ENCODE measurements at regions not wholly inside any gene's neighbourhood (a gene's known extent, or its start where the extent isn't known, plus 50 kb on each side); places are given as distances from the start of the nearest gene placed in this dataset.

GRCh38 chr1:217373761-217374701, 256.9 kb downstream of the GPATCH2 start:
- Histone ChIP-seq H3K27ac (ENCODE audit: low read depth, low read length, poor library complexity, severe bottlenecking) (no peak overlapping the region), H2AFZ (ENCODE audit: low read length) (no peak overlapping the region)
- CTCF ChIA-PET (ENCODE audit: unreplicated experiment), result no interaction called here

GRCh38 chr1:217372049-217372970, 258.6 kb downstream of the GPATCH2 start:
- intact Hi-C loops (cut with micrococcal nuclease; ENCODE audit: unreplicated experiment), result no loop called here
- no peaks in the 10 kb centered on the region for H3K79me2 ChIP-seq (ENCODE audit: insufficient read depth, low read depth, low read length)
- H3K9me3 ChIP-seq (ENCODE audit: low read length), result no peaks in the 10 kb centered on the region
- no peak overlapping the region for H3K27ac ChIP-seq (ENCODE audit: low read depth, low read length, poor library complexity, severe bottlenecking)
- no peak overlapping the region for H3K4me3 ChIP-seq (ENCODE audit: low read depth, low read length, poor library complexity, severe bottlenecking)
- DNase-seq (ENCODE audit: low spot score), result no peak
- H3K9me2 ChIP-seq (ENCODE audit: insufficient read depth, low read length), result no peaks in the 10 kb centered on the region
- CTCF ChIA-PET (ENCODE audit: unreplicated experiment), result no interaction called here
- H2AFZ ChIP-seq (ENCODE audit: low read length), result no peak overlapping the region
- no peaks in the 10 kb centered on the region for H3K36me3 ChIP-seq (ENCODE audit: insufficient read depth, low read length)
- H3K4me2 ChIP-seq (ENCODE audit: low read length), result no peak overlapping the region
- no TSS peak for BruUV-seq (replicated peaks)
- no peaks in the 10 kb centered on the region for H3K4me1 ChIP-seq (ENCODE audit: insufficient read depth, low read length, poor library complexity, severe bottlenecking)
- POLR2A ChIA-PET, result interaction anchor here (1.2 kb wide), 1 partner anchor 16 kb away, joined by 4 read pairs; no protein-coding TSS in a partner anchor
- no peaks in the 10 kb centered on the region for H4K20me1 ChIP-seq (ENCODE audit: insufficient read depth, low read length)
- TF ChIP-seq, protein P1, sequence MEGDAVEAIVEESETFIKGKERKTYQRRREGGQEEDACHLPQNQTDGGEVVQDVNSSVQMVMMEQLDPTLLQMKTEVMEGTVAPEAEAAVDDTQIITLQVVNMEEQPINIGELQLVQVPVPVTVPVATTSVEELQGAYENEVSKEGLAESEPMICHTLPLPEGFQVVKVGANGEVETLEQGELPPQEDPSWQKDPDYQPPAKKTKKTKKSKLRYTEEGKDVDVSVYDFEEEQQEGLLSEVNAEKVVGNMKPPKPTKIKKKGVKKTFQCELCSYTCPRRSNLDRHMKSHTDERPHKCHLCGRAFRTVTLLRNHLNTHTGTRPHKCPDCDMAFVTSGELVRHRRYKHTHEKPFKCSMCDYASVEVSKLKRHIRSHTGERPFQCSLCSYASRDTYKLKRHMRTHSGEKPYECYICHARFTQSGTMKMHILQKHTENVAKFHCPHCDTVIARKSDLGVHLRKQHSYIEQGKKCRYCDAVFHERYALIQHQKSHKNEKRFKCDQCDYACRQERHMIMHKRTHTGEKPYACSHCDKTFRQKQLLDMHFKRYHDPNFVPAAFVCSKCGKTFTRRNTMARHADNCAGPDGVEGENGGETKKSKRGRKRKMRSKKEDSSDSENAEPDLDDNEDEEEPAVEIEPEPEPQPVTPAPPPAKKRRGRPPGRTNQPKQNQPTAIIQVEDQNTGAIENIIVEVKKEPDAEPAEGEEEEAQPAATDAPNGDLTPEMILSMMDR (conservative IDR thresholded peaks at IDR 0.05; ENCODE audit: low read length), result no peak
- no peak for TF ChIP-seq EZH2phosphoT487 (IDR thresholded peaks at IDR 0.05; ENCODE audit: borderline replicate concordance, low read depth, low read length)

More at GRCh38 chr1:217373761-217374701, 256.9 kb downstream of the GPATCH2 start:
- Histone ChIP-seq H3K9me2 (ENCODE audit: insufficient read depth, low read length) (no peaks in the 10 kb centered on the region), H3K4me3 (ENCODE audit: low read depth, low read length, poor library complexity, severe bottlenecking) (no peak overlapping the region), H3K4me2 (ENCODE audit: low read length) (no peak overlapping the region), H4K20me1 (ENCODE audit: insufficient read depth, low read length) (no peaks in the 10 kb centered on the region), H3K79me2 (ENCODE audit: insufficient read depth, low read depth, low read length) (no peaks in the 10 kb centered on the region), H3K36me3 (ENCODE audit: insufficient read depth, low read length) (no peaks in the 10 kb centered on the region), H3K9me3 (ENCODE audit: low read length) (peaks cover 8% of the 10 kb centered on the region; the same call in 1 of the 2 replicates), H3K4me1 (ENCODE audit: insufficient read depth, low read length, poor library complexity, severe bottlenecking) (no peaks in the 10 kb centered on the region)
- intact Hi-C loops (cut with micrococcal nuclease; ENCODE audit: unreplicated experiment), result no loop called here
- POLR2A ChIA-PET, result interaction anchor here (0.6 to 1.2 kb wide), 2 partner anchors 14 to 664 kb away, joined by 3 to 4 read pairs; no protein-coding TSS in a partner anchor
- no peak for DNase-seq (ENCODE audit: low spot score)
- no TSS peak for BruUV-seq (replicated peaks)
- TF ChIP-seq, protein P1 (conservative IDR thresholded peaks at IDR 0.05; ENCODE audit: low read length), result no peak
- no peak for TF ChIP-seq EZH2phosphoT487 (IDR thresholded peaks at IDR 0.05; ENCODE audit: borderline replicate concordance, low read depth, low read length)

Measured in OCI-LY7 (cell line).